GM12878 (cell line): ENCODE measurements at regions not wholly inside any gene's neighbourhood (a gene's known extent, or its start where the extent isn't known, plus 50 kb on each side); places are given as distances from the start of the nearest gene placed in this dataset.

ENCODE experiments used
- ATAC-seq: fragments of 200-7000 bp; cut with Tn5 transposase; 3 replicates; pipeline ENCODE4 v1.9.1; 2020; ENCODE audit warnings: mild to moderate bottlenecking, moderate library complexity
- BruUV-seq: library from RNA; stranded (reverse); fragments of 400-500 nt; replicated peaks from 2 replicates; lab custom pipeline; 2021; lab: Mats Ljungman, UMichigan
- CTCF ChIA-PET: fragments of 300-600 bp; sonication (Branson Sonifier 250); formaldehyde crosslinking; extraction: SDS; loops from one replicate; lab custom pipeline; 2021; ENCODE audit warnings: inconsistent platforms; lab: Yijun Ruan, JAX
- POLR2A ChIA-PET: fragments of 350-600 bp; formaldehyde crosslinking; extraction: SDS; loops from one replicate; lab custom pipeline; 2021; ENCODE audit warnings: inconsistent platforms; lab: Charles Lee
- RAD21 ChIA-PET: fragments of 300-600 bp; sonication (Branson Sonifier 250); formaldehyde crosslinking; loops from one replicate; lab custom pipeline; 2023; ENCODE audit warnings: antibody characterized with exemption; ENCODE audit not compliant: unreplicated experiment; lab: Charles Lee
- SMC1A ChIA-PET: fragments of 300-600 bp; sonication (Branson Sonifier 250); formaldehyde crosslinking; loops from one replicate; lab custom pipeline; 2023; ENCODE audit not compliant: unreplicated experiment, uncharacterized antibody; lab: Charles Lee
- DNase-seq: peaks from one replicate; pipeline ENCODE4 v3.0.0-alpha.2; 2011; ENCODE audit warnings: low read depth, low spot score
- FAIRE-seq: peaks from 3 replicates; lab custom pipeline; 2011; peaks lifted over from hg19 to GRCh38; lab: Jason Lieb, UNC
- H2AFZ ChIP-seq: 2 replicates; pipeline ENCODE4 v1.6.0; 2011; ENCODE audit warnings: low read depth, low read length, control low read depth; ENCODE audit not compliant: control insufficient read depth
- H3K27ac ChIP-seq: 2 replicates; pipeline ENCODE4 v1.5.1; 2011; ENCODE audit warnings: control low read depth; ENCODE audit not compliant: control insufficient read depth, insufficient read depth
- H3K27me3 ChIP-seq, 2 experiments: replicated peaks in 1 of 2; 2 replicates each; pipeline versions ENCODE4 v1.6.0 to v1.6.1; 2011; ENCODE audit warnings: low read length in 1 of 2; ENCODE audit not compliant: control insufficient read depth in 2 of 2, insufficient read depth in 2 of 2
- H3K36me3 ChIP-seq, 2 experiments: 2 replicates each; pipeline ENCODE4 v1.5.1; 2011; ENCODE audit warnings: low read length in 1 of 2; ENCODE audit not compliant: control insufficient read depth in 2 of 2, insufficient read depth in 2 of 2
- H3K4me1 ChIP-seq: 2 replicates; pipeline ENCODE4 v1.6.1; 2011; ENCODE audit warnings: mild to moderate bottlenecking, low read length, moderate library complexity, mixed read lengths; ENCODE audit not compliant: control insufficient read depth, insufficient read depth
- H3K4me2 ChIP-seq: 2 replicates; pipeline ENCODE4 v1.6.0; 2011; ENCODE audit warnings: control low read depth; ENCODE audit not compliant: control insufficient read depth, insufficient read depth
- H3K4me3 ChIP-seq: fragments of 200-600 bp; sonication (generic); 2 replicates; pipeline ENCODE4 v1.5.1; 2016
- H3K79me2 ChIP-seq: 2 replicates; pipeline ENCODE4 v1.6.0; 2011; ENCODE audit warnings: low read length; ENCODE audit not compliant: control insufficient read depth, insufficient read depth
- H3K9ac ChIP-seq: 2 replicates; pipeline ENCODE4 v1.8.0; 2011; ENCODE audit warnings: low read length, control low read depth, mixed read lengths; ENCODE audit not compliant: control insufficient read depth, insufficient read depth
- H3K9me3 ChIP-seq: replicated peaks from 3 replicates; pipeline ENCODE4 v1.5.1; 2011; ENCODE audit warnings: mild to moderate bottlenecking, low read length; ENCODE audit not compliant: control insufficient read depth, insufficient read depth
- H4K20me1 ChIP-seq: 2 replicates; pipeline ENCODE4 v1.6.0; 2011; ENCODE audit not compliant: control insufficient read depth, insufficient read depth
- CREM ChIP-seq: IDR thresholded peaks from 2 replicates; pipeline ENCODE4 v1.6.1; 2014; ENCODE audit warnings: antibody characterized with exemption, low read depth
- HDAC6 ChIP-seq: fragments of 200-600 bp; sonication (generic); IDR thresholded peaks from one replicate; pipeline ENCODE4 v1.8.0; 2017; ENCODE audit warnings: antibody characterized with exemption; ENCODE audit not compliant: unreplicated experiment
- HSF1 ChIP-seq: fragments of 150-350 bp; IDR thresholded peaks from 2 replicates; pipeline ENCODE4 v1.6.1; 2014; ENCODE audit warnings: mild to moderate bottlenecking, low read depth, low read length
- POLR2AphosphoS2 ChIP-seq: IDR thresholded peaks from 2 replicates; pipeline ENCODE4 v1.6.1; 2011; ENCODE audit warnings: low read depth, mild to moderate bottlenecking, low read length, improper control_type of control experiment, moderate library complexity
- RBBP5 ChIP-seq: fragments of 200-600 bp; sonication (generic); conservative IDR thresholded peaks from 2 replicates; pipeline ENCODE4 v1.6.1; 2016
- SPI1 ChIP-seq: IDR thresholded peaks from 2 replicates; pipeline ENCODE4 v1.6.1; 2011; ENCODE audit warnings: low read depth, mild to moderate bottlenecking, low read length, moderate library complexity, borderline replicate concordance; ENCODE audit not compliant: insufficient read depth
- STAT1 ChIP-seq: fragments of 450-650 bp; conservative IDR thresholded peaks from 2 replicates; pipeline ENCODE4 v1.6.1; 2014; ENCODE audit warnings: antibody characterized with exemption, mild to moderate bottlenecking
- SUZ12 ChIP-seq: fragments of 200-600 bp; sonication (generic); IDR thresholded peaks from one replicate; pipeline ENCODE4 v1.6.1; 2018; ENCODE audit warnings: antibody characterized with exemption, mild to moderate bottlenecking; ENCODE audit not compliant: unreplicated experiment
- TCF7 ChIP-seq: IDR thresholded peaks from 2 replicates; pipeline ENCODE4 v1.6.1; 2014; ENCODE audit warnings: antibody characterized with exemption, borderline replicate concordance
- ZNF622 ChIP-seq: fragments of 450-650 bp; IDR thresholded peaks from 2 replicates; pipeline ENCODE4 v1.6.1; 2017; ENCODE audit warnings: mild to moderate bottlenecking, inconsistent platforms
- WGBS: methylation state at CpG from one replicate; pipeline ENCODE4 v1.1.6; 2016; ENCODE audit warnings: low lambda C conversion rate; ENCODE audit not compliant: insufficient replicate concordance, insufficient coverage; ENCODE audit errors: missing lambda C conversion rate; 5-methylcytosine and 5-hydroxymethylcytosine counted together
- in situ Hi-C: fragments of 300-500 bp; cut with MboI; formaldehyde crosslinking; loops from 9 replicates; pipeline ENCODE4 v1.14.3; 2018; ENCODE audit warnings: mixed read lengths
- intact Hi-C: fragments of 100-400 bp; cut with micrococcal nuclease; formaldehyde crosslinking; loops from one replicate; pipeline ENCODE4 v1.14.2; 2022; ENCODE audit not compliant: unreplicated experiment
- TF ChIP-seq, protein P1 (sequence below): IDR thresholded peaks from 2 replicates; pipeline ENCODE4 v1.6.1; 2011; ENCODE audit warnings: low read depth, mild to moderate bottlenecking, low read length, moderate library complexity, borderline replicate concordance; ENCODE audit errors: extremely low read depth

DNA sequence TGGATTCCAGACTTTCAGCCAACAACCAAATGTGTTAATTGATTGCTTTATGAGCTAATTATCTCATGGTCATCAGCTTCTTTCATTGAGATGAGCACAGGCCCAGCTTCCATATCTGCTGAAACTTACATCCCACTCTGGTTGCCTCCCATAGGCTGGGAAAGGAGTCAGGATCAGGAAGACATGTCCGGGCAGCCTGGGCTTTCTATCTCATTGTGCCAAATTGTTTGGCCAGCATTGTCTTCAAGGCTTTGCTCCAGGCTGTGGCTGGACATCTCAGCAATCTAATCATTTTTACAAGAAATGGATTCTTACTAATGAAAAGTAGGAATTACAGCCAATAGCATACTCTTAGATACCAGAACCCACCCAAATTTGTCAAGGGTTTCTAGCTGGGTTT, 295.2 kb downstream of the CXCL12 start:
- no peak overlapping the region for H2AFZ ChIP-seq
- intact Hi-C loops (no loop called here), in situ Hi-C loops (no loop called here)
- H3K9ac ChIP-seq: no peak overlapping the region
- RAD21 ChIA-PET: no interaction called here
- H4K20me1 ChIP-seq: no peaks in the 10 kb centered on the region
- POLR2A ChIA-PET: no interaction called here
- no peaks in the 10 kb centered on the region for H3K4me1 ChIP-seq
- no peak overlapping the region for H3K4me2 ChIP-seq
- H3K79me2 ChIP-seq: no peaks in the 10 kb centered on the region
- H3K4me3 ChIP-seq: no peak overlapping the region
- WGBS: 0% methylated on average over 1 of the region's 1 CpG
- no peak for FAIRE-seq
- no peak overlapping the region for H3K27ac ChIP-seq
- no peak for TF ChIP-seq STAT1
- no peak for TF ChIP-seq HSF1
- TF ChIP-seq, protein P1, sequence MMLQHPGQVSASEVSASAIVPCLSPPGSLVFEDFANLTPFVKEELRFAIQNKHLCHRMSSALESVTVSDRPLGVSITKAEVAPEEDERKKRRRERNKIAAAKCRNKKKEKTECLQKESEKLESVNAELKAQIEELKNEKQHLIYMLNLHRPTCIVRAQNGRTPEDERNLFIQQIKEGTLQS: no peak
- TF ChIP-seq SUZ12: no peak
- no peak for TF ChIP-seq CREM
- TF ChIP-seq ZNF622: no peak
- no peak for TF ChIP-seq RBBP5
- no peak for TF ChIP-seq HDAC6
- TF ChIP-seq TCF7: no peak
- TF ChIP-seq SPI1: no peak
- TF ChIP-seq POLR2AphosphoS2: no peak
- TF ChIP-seq, all 136 proteins: peak for 0
- ChIA-PET SMC1A (interaction anchor here (1.4 kb wide), 1 partner anchor 10 kb away, joined by 4 read pairs; no protein-coding TSS in a partner anchor), CTCF (no interaction called here)
- no peak for DNase-seq
- H3K9me3 ChIP-seq: no peaks in the 10 kb centered on the region; the same call in 2 of the 3 replicates
- H3K36me3 ChIP-seq: no peaks in the 10 kb centered on the region
- no peaks in the 10 kb centered on the region for H3K27me3 ChIP-seq
- BruUV-seq: no TSS peak
- ATAC-seq: no peak
